PC-9 (cell line): ENCODE measurements at regions not wholly inside any gene's neighbourhood (a gene's known extent, or its start where the extent isn't known, plus 50 kb on each side); places are given as distances from the start of the nearest gene placed in this dataset.

Experiments
- BruUV-seq: library from RNA; stranded (reverse); fragments of 400-500 nt; replicated peaks from 2 replicates; lab custom pipeline; 2021; lab: Mats Ljungman, UMichigan
- CTCF ChIA-PET: fragments of 300-600 bp; sonication (Branson Sonifier 250); formaldehyde crosslinking; loops from one replicate; lab custom pipeline; 2022; ENCODE audit warnings: antibody characterized with exemption; lab: Charles Lee
- POLR2A ChIA-PET: fragments of 300-600 bp; sonication (Branson Sonifier 250); formaldehyde crosslinking; loops from one replicate; lab custom pipeline; 2022; ENCODE audit warnings: antibody characterized with exemption; ENCODE audit not compliant: unreplicated experiment; lab: Charles Lee
- DNase-seq, 2 experiments: peaks; one replicate each; pipeline versions ENCODE4 v3.0.0 to v3.0.0-alpha.2; 2015 to 2022; ENCODE audit warnings: mixed read lengths in 1 of 2
- H2AFZ ChIP-seq: fragments of 200-600 bp; sonication (generic); 2 replicates; pipeline ENCODE4 v1.8.1; 2017; ENCODE audit warnings: antibody characterized with exemption
- H3F3A ChIP-seq: fragments of 200-600 bp; sonication (generic); 2 replicates; pipeline ENCODE4 v1.8.1; 2017; ENCODE audit warnings: antibody characterized with exemption, mild to moderate bottlenecking, low read depth; ENCODE audit not compliant: insufficient read depth
- H3K27ac ChIP-seq: fragments of 200-600 bp; sonication (generic); 2 replicates; pipeline ENCODE4 v1.6.1; 2016; ENCODE audit warnings: mixed run types
- H3K27me3 ChIP-seq: fragments of 200-600 bp; sonication (generic); 2 replicates; pipeline ENCODE4 v1.6.1; 2016; ENCODE audit warnings: low read depth, mixed run types; ENCODE audit not compliant: insufficient read depth
- H3K36me3 ChIP-seq: fragments of 200-600 bp; sonication (generic); 2 replicates; pipeline ENCODE4 v1.6.1; 2016; ENCODE audit warnings: low read depth, mixed run types
- H3K4me1 ChIP-seq: fragments of 200-600 bp; sonication (generic); replicated peaks from 2 replicates; pipeline ENCODE4 v1.6.1; 2016; ENCODE audit warnings: mixed run types; ENCODE audit not compliant: insufficient read depth
- H3K4me2 ChIP-seq: fragments of 200-600 bp; sonication (generic); 2 replicates; pipeline ENCODE4 v1.6.1; 2017; ENCODE audit warnings: mixed run types
- H3K4me3 ChIP-seq: fragments of 200-600 bp; sonication (generic); 2 replicates; pipeline ENCODE4 v1.6.1; 2016; ENCODE audit warnings: mixed run types
- H3K79me2 ChIP-seq: fragments of 200-600 bp; sonication (generic); 2 replicates; pipeline ENCODE4 v1.6.1; 2017; ENCODE audit warnings: low read depth, mixed run types
- H3K9me2 ChIP-seq: fragments of 200-600 bp; sonication (generic); 2 replicates; pipeline ENCODE4 v1.8.1; 2017; ENCODE audit warnings: mild to moderate bottlenecking; ENCODE audit not compliant: insufficient read depth
- H3K9me3 ChIP-seq: fragments of 200-600 bp; sonication (generic); 2 replicates; pipeline ENCODE4 v1.8.1; 2016; ENCODE audit warnings: low read depth; ENCODE audit not compliant: insufficient read depth
- H4K20me1 ChIP-seq: fragments of 200-600 bp; sonication (generic); 2 replicates; pipeline ENCODE4 v1.8.1; 2017; ENCODE audit not compliant: insufficient read depth
- CTCF ChIP-seq: fragments of 200-600 bp; sonication (generic); conservative IDR thresholded peaks from 2 replicates; pipeline ENCODE4 v1.6.1; 2017; ENCODE audit warnings: mixed run types, antibody characterized with exemption, mild to moderate bottlenecking, moderate library complexity
- EZH2 ChIP-seq: fragments of 200-600 bp; sonication (generic); IDR thresholded peaks from 2 replicates; pipeline ENCODE4 v1.8.0; 2017; ENCODE audit warnings: antibody characterized with exemption, low read depth
- intact Hi-C: fragments of 100-400 bp; cut with micrococcal nuclease; formaldehyde crosslinking; loops from one replicate; pipeline ENCODE4 v1.10.0; 2022; ENCODE audit not compliant: unreplicated experiment

GRCh38 chr4:1518997-1519700 lies 112.9 kb upstream of the NKX1-1 start:
- no peak overlapping the region for H2AFZ ChIP-seq
- H3K4me3 ChIP-seq: no peak overlapping the region
- no peaks in the 10 kb centered on the region for H3K9me2 ChIP-seq
- intact Hi-C loops: no loop called here
- H3K4me1 ChIP-seq: no peaks in the 10 kb centered on the region
- no peaks in the 10 kb centered on the region for H3K79me2 ChIP-seq
- no peak for DNase-seq
- no peaks in the 10 kb centered on the region for H3K36me3 ChIP-seq
- ChIA-PET POLR2A (no interaction called here), CTCF (no interaction called here)
- no peaks in the 10 kb centered on the region for H3F3A ChIP-seq
- no peak overlapping the region for H3K4me2 ChIP-seq
- H3K27ac ChIP-seq: no peak overlapping the region
- no TSS peak for BruUV-seq
- H3K27me3 ChIP-seq: peaks cover 79% of the 10 kb centered on the region
- no peaks in the 10 kb centered on the region for H4K20me1 ChIP-seq
- no peaks in the 10 kb centered on the region for H3K9me3 ChIP-seq
- TF ChIP-seq EZH2: no peak
- no peak for TF ChIP-seq CTCF

- POLR2A ChIA-PET: no interaction called here
- H3F3A ChIP-seq: no peaks in the 10 kb centered on the region
- no peaks in the 10 kb centered on the region for H3K9me3 ChIP-seq
- BruUV-seq: no TSS peak
- H3K27me3 ChIP-seq: peaks cover 70% of the 10 kb centered on the region
- H3K79me2 ChIP-seq: no peaks in the 10 kb centered on the region
- H3K36me3 ChIP-seq: no peaks in the 10 kb centered on the region
- CTCF ChIA-PET: no interaction called here
- TF ChIP-seq CTCF (no peak), EZH2 (no peak)
- intact Hi-C loops: no loop called here
- H3K4me1 ChIP-seq: no peaks in the 10 kb centered on the region
- H3K4me3 ChIP-seq: no peak overlapping the region
- no peak overlapping the region for H3K4me2 ChIP-seq
- no peaks in the 10 kb centered on the region for H4K20me1 ChIP-seq
- no peaks in the 10 kb centered on the region for H3K9me2 ChIP-seq
- no peak overlapping the region for H2AFZ ChIP-seq
- DNase-seq: no peak
- H3K27ac ChIP-seq: no peak overlapping the region
These were observed 111.6 kb upstream of the NKX1-1 start for GRCh38 chr4:1517592-1518411.

GRCh38 chr4:1516881-1517480 lies 110.7 kb upstream of the NKX1-1 start:
- Histone ChIP-seq H3K27me3 (peaks cover 69% of the 10 kb centered on the region), H3K4me3 (no peak overlapping the region), H3K36me3 (no peaks in the 10 kb centered on the region), H3F3A (no peaks in the 10 kb centered on the region), H3K4me2 (no peak overlapping the region), H4K20me1 (no peaks in the 10 kb centered on the region), H3K79me2 (no peaks in the 10 kb centered on the region), H3K4me1 (no peaks in the 10 kb centered on the region), H3K9me3 (no peaks in the 10 kb centered on the region), H3K27ac (no peak overlapping the region), H3K9me2 (no peaks in the 10 kb centered on the region), H2AFZ (no peak overlapping the region)
- BruUV-seq: no TSS peak
- TF ChIP-seq EZH2 (no peak), CTCF (no peak)
- POLR2A ChIA-PET: no interaction called here
- intact Hi-C loops: no loop called here
- CTCF ChIA-PET: no interaction called here
- no peak for DNase-seq
